WTC11 (cell line): ENCODE measurements at regions not wholly inside any gene's neighbourhood (a gene's known extent, or its start where the extent isn't known, plus 50 kb on each side); places are given as distances from the start of the nearest gene placed in this dataset.
"Not testable (repeated sequence)": the region's sequence is repeated elsewhere in the genome, so short reads cannot be mapped to it uniquely, and the experiment has no call there.

Experiments
- ATAC-seq: fragments of 200-7000 bp; cut with Tn5 transposase; 2 replicates; pipeline ENCODE4 v1.10.0; 2021; ENCODE audit warnings: mild to moderate bottlenecking, moderate library complexity
- CTCF ChIA-PET: fragments of 300-600 bp; sonication (Branson Sonifier 250); formaldehyde crosslinking; loops from one replicate; lab custom pipeline; 2021; ENCODE audit warnings: antibody characterized with exemption; lab: Charles Lee
- POLR2A ChIA-PET: fragments of 350-600 bp; sonication (Branson Sonifier 250); formaldehyde crosslinking; loops from one replicate; lab custom pipeline; 2021; ENCODE audit warnings: antibody characterized with exemption; lab: Charles Lee
- DNase-seq: peaks from one replicate; pipeline ENCODE4 v3.0.0; 2021; ENCODE audit warnings: low spot score
- H3K27ac Mint-ChIP-seq: 2 replicates; pipeline ENCODE4 v1.8.0; 2021; ENCODE audit warnings: mixed read lengths
- H3K27me3 Mint-ChIP-seq: 2 replicates; pipeline ENCODE4 v1.8.0; 2021; ENCODE audit warnings: low read depth, mild to moderate bottlenecking, moderate library complexity, mixed read lengths
- H3K36me3 Mint-ChIP-seq: 2 replicates; pipeline ENCODE4 v1.8.0; 2021; ENCODE audit warnings: mixed read lengths
- H3K4me1 Mint-ChIP-seq: 2 replicates; pipeline ENCODE4 v1.8.0; 2022; ENCODE audit warnings: mixed read lengths
- H3K4me3 Mint-ChIP-seq: 2 replicates; pipeline ENCODE4 v1.8.0; 2021; ENCODE audit warnings: mild to moderate bottlenecking, moderate library complexity, mixed read lengths
- H3K9me3 Mint-ChIP-seq: 2 replicates; pipeline ENCODE4 v1.8.0; 2021; ENCODE audit warnings: mixed read lengths
- CBFB ChIP-seq: sonication (generic); formaldehyde crosslinking; IDR thresholded peaks from 2 replicates; pipeline ENCODE4 v1.8.1; 2022; ENCODE audit warnings: mild to moderate bottlenecking, low read depth, missing genetic modification reagents
- CREM ChIP-seq: sonication (generic); formaldehyde crosslinking; IDR thresholded peaks from 2 replicates; pipeline ENCODE4 v1.8.1; 2022; ENCODE audit warnings: mild to moderate bottlenecking, missing genetic modification reagents, moderate library complexity
- CTCF ChIP-seq: fragments of 200-600 bp; IDR thresholded peaks from 2 replicates; pipeline ENCODE4 v1.8.0; 2022; ENCODE audit warnings: antibody characterized with exemption
- ESRRA ChIP-seq: sonication (generic); formaldehyde crosslinking; IDR thresholded peaks from 2 replicates; pipeline ENCODE4 v1.8.1; 2022; ENCODE audit warnings: mild to moderate bottlenecking, missing genetic modification reagents, borderline replicate concordance
- GABPB1 ChIP-seq: sonication (generic); formaldehyde crosslinking; IDR thresholded peaks from 2 replicates; pipeline ENCODE4 v1.8.1; 2023; ENCODE audit warnings: mild to moderate bottlenecking, missing genetic modification reagents
- GTF2I ChIP-seq: fragments of 250-450 bp; sonication (Bioruptor Pico); conservative IDR thresholded peaks from 2 replicates; pipeline ENCODE4 v1.4.0; 2021; ENCODE audit warnings: mild to moderate bottlenecking
- JAZF1 ChIP-seq: fragments of 250-450 bp; sonication (Bioruptor Pico); IDR thresholded peaks from 2 replicates; pipeline ENCODE4 v1.9.0; 2021; ENCODE audit warnings: moderate library complexity, mild to moderate bottlenecking, inconsistent platforms
- KAT7 ChIP-seq: sonication (generic); formaldehyde crosslinking; IDR thresholded peaks from 2 replicates; pipeline ENCODE4 v1.8.1; 2023; ENCODE audit warnings: missing genetic modification reagents, mild to moderate bottlenecking, borderline replicate concordance
- RELA ChIP-seq: sonication (generic); formaldehyde crosslinking; IDR thresholded peaks from 2 replicates; pipeline ENCODE4 v1.8.1; 2022; ENCODE audit warnings: missing genetic modification reagents, mild to moderate bottlenecking, borderline replicate concordance
- TEAD1 ChIP-seq: sonication (generic); formaldehyde crosslinking; IDR thresholded peaks from 2 replicates; pipeline ENCODE4 v1.8.0; 2022; ENCODE audit warnings: mild to moderate bottlenecking, missing genetic modification reagents
- ZMAT4 ChIP-seq: fragments of 250-450 bp; sonication (Bioruptor Pico); IDR thresholded peaks from 2 replicates; pipeline ENCODE4 v1.9.0; 2021; ENCODE audit warnings: mild to moderate bottlenecking
- ZNF232 ChIP-seq: sonication (generic); formaldehyde crosslinking; IDR thresholded peaks from 2 replicates; pipeline ENCODE4 v1.8.0; 2022; ENCODE audit warnings: mild to moderate bottlenecking, missing genetic modification reagents
- ZNF425 ChIP-seq: fragments of 250-450 bp; sonication (Bioruptor Pico); conservative IDR thresholded peaks from 2 replicates; pipeline ENCODE4 v1.9.0; 2021; ENCODE audit warnings: mild to moderate bottlenecking

- H3K36me3 Mint-ChIP-seq, result no peaks in the 10 kb centered on the region; the same call in 1 of the 2 replicates
- no peak overlapping the region for H3K4me3 Mint-ChIP-seq
- no peaks in the 10 kb centered on the region for H3K4me1 Mint-ChIP-seq
- ATAC-seq (no peak), DNase-seq (no peak)
- CTCF ChIA-PET, result no interaction called here
- peaks cover 43% of the 10 kb centered on the region for H3K9me3 Mint-ChIP-seq
- TF ChIP-seq ZNF232 (no peak), GABPB1 (CRISPR knock-in tag) (no peak), GTF2I (CRISPR knock-in tag) (no peak), TEAD1 (CRISPR knock-in tag) (no peak), CBFB (CRISPR knock-in tag) (no peak), ESRRA (no peak), JAZF1 (no peak), CREM (CRISPR knock-in tag) (no peak), CTCF (no peak), KAT7 (no peak), ZNF425 (CRISPR knock-in tag) (no peak)
- POLR2A ChIA-PET, result no interaction called here
- H3K27ac Mint-ChIP-seq, result no peak overlapping the region
- H3K27me3 Mint-ChIP-seq, result peaks cover 6% of the 10 kb centered on the region; the same call in 1 of the 2 replicates
Measured at GRCh38 chr10:42707234-42707633, 68.9 kb upstream of the ZNF33B start.

GRCh38 chr10:42719339-42719738 is 63.3 kb upstream of the BMS1 start:
- CTCF ChIA-PET, H3K4me1 Mint-ChIP-seq, H3K27me3 Mint-ChIP-seq, POLR2A ChIA-PET, H3K27ac Mint-ChIP-seq, DNase-seq, ATAC-seq, H3K4me3 Mint-ChIP-seq, H3K36me3 Mint-ChIP-seq: not testable (repeated sequence)
- H3K9me3 Mint-ChIP-seq, result peaks cover 13% of the 10 kb centered on the region

- Mint-ChIP-seq H3K9me3 (peaks cover 8% of the 10 kb centered on the region), H3K4me1 (peaks cover 6% of the 10 kb centered on the region), H3K4me3 (no peak overlapping the region), H3K27ac (no peak overlapping the region), H3K36me3 (0 out of 2 replicates have a peak, but pooled peaks cover 2% of the 10 kb centered on the region), H3K27me3 (0 out of 2 replicates have a peak, but pooled peaks cover 3% of the 10 kb centered on the region)
- ATAC-seq (no peak), DNase-seq (no peak)
- no peak for TF ChIP-seq RELA (CRISPR knock-in tag)
- no peak for TF ChIP-seq ZMAT4 (CRISPR knock-in tag)
- ChIA-PET CTCF (no interaction called here), POLR2A (no interaction called here)
Measured at GRCh38 chr10:42722575-42722974, 60.0 kb upstream of the BMS1 start.

- CTCF ChIA-PET, H3K27ac Mint-ChIP-seq, H3K4me3 Mint-ChIP-seq, H3K4me1 Mint-ChIP-seq, DNase-seq, H3K27me3 Mint-ChIP-seq, POLR2A ChIA-PET, ATAC-seq, H3K36me3 Mint-ChIP-seq: not testable (repeated sequence)
- peaks cover 12% of the 10 kb centered on the region for H3K9me3 Mint-ChIP-seq
Measured at GRCh38 chr10:42723549-42723948, 59.0 kb upstream of the BMS1 start.

- peaks cover 17% of the 10 kb centered on the region for H3K9me3 Mint-ChIP-seq
- DNase-seq, H3K27ac Mint-ChIP-seq, H3K36me3 Mint-ChIP-seq, H3K27me3 Mint-ChIP-seq, CTCF ChIA-PET, H3K4me3 Mint-ChIP-seq, ATAC-seq, H3K4me1 Mint-ChIP-seq, POLR2A ChIA-PET: not testable (repeated sequence)
Measured at GRCh38 chr10:42724660-42725059, 57.9 kb upstream of the BMS1 start.
